GM19023 (cell line): ENCODE measurements at regions not wholly inside any gene's neighbourhood (a gene's known extent, or its start where the extent isn't known, plus 50 kb on each side); places are given as distances from the start of the nearest gene placed in this dataset.
"Not testable (repeated sequence)": the region's sequence is repeated elsewhere in the genome, so short reads cannot be mapped to it uniquely, and the experiment has no call there.

Source experiments
- ATAC-seq: cut with Tn5 transposase; IDR thresholded peaks from one replicate; pipeline ENCODE4 v1.9.1; 2021; ENCODE audit warnings: mild to moderate bottlenecking, moderate library complexity; ENCODE audit not compliant: unreplicated experiment

DNA sequence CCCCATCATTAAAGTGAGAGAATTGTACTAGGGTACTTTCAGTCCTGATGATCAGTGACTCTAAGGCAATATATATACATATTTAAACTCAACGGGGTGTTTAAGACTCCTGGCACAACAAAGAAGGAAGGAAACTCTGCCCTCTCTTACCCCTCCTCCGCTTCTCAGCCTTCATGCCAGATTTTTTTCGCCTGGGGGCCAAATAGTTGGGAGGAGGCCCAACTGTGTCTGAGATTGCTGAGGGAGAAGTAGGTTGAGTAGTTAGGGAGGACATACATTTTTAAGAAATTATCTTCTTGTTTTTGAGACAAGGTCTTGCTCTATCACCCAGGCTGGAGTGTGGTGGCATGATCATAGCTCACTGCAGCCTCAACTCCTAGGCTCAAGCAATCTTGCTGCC, 127.7 kb upstream of the SHB start:
- ATAC-seq: no peak

- ATAC-seq: no peak
Observed at GRCh38 chr9:38195737-38196161, 126.7 kb upstream of the SHB start.

DNA sequence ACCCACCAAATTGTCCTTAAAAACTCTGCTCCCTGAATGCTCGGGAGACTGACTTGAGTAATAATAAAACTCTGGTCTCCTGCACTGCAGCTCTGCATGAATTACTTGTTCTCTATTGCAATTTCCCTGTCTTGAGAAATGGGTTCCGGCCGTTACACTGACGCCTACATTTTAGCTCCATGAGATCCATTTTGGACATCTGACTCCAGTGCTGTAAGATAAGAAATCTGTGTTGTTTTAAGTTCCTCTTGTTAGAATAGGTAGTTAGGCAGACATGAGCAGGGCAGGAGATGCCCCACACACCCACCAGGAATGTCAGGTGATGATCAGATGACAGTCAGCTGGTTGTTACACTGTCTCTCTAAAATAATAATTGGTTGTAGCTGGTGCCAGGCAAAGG, 125.8 kb upstream of the SHB start:
- no peak for ATAC-seq

- no peak for ATAC-seq
Observed at GRCh38 chr9:38192731-38193265, 123.8 kb upstream of the SHB start.

- no peak for ATAC-seq
Observed at GRCh38 chr9:38186404-38187115, 117.5 kb upstream of the SHB start.

- ATAC-seq: no peak
Observed at GRCh38 chr9:38185647-38186403, 116.8 kb upstream of the SHB start.

DNA sequence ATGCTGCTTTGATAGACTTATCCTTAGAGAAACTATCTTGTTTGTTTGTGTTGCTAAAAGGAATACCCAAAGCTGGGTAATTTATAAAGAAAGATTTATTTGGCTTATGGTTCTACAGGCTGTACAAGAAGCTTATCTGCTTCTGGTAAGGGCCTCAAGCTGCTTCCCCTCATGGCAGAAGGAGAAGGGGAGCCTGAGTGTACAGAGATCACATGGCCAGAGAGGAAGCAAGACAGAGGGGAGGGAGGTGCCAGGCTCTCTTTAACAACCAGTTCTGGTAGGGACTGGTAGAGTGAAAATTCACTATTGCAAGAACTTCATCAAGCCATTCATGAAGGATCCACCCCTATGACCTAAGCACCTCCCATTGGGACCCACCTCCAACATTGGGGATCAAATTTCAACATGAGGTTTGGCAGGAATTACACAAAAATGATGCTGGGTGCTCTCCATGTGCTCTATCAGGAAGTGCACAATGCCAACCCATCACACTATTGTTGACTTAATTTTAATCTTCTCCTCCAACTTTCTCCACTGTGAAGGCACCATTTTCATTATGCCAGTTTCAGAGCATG, 115.1 kb upstream of the SHB start:
- no peak for ATAC-seq

- ATAC-seq: no peak
Observed at GRCh38 chr9:38182321-38182720, 113.3 kb upstream of the SHB start.

GRCh38 chr9:38181866-38182265, 112.8 kb upstream of the SHB start:
- ATAC-seq: no peak

DNA sequence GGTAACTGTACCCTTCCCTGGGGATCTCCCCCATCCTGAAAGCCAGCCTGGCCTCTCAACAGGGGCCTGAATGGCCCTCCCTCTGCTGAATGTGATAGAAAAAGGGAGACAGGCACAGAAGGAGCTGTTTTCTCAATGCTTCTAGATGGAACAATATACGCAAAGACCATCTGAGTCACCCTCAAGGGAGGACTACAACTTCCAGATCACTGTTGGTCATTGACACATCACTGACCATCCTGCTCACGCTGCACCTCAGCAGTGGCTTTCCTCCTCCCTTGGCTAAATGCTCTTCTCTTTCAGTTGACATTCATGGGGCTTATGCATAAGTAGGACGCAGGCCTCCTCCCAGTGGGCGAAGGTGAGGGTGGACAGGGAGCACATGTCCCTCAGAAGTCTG, 112.2 kb upstream of the SHB start:
- no peak for ATAC-seq

DNA sequence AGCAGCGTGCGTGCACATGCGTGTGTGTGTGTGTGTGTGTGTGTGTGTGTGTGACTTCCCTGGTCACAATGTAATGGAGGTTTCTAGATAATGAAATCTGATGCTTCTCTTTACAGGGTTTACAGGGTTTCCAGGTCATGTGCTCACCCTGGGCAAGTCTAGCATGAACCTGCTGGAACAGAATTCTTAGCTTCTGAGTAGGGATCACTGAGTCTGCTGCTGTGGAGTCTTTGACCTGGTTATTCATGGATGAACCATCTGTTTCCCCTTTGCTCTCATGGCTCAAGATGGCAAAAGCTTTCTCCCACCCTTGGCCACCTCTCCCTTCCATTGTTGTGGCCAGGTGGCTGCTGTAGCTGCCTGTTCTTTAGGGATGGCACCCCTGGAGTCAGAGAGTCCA, 111.6 kb upstream of the SHB start:
- no peak for ATAC-seq

- no peak for ATAC-seq
Observed at GRCh38 chr9:38179965-38180364, 110.9 kb upstream of the SHB start.

- ATAC-seq: no peak
Observed at GRCh38 chr9:38178237-38178636, 109.2 kb upstream of the SHB start.

DNA sequence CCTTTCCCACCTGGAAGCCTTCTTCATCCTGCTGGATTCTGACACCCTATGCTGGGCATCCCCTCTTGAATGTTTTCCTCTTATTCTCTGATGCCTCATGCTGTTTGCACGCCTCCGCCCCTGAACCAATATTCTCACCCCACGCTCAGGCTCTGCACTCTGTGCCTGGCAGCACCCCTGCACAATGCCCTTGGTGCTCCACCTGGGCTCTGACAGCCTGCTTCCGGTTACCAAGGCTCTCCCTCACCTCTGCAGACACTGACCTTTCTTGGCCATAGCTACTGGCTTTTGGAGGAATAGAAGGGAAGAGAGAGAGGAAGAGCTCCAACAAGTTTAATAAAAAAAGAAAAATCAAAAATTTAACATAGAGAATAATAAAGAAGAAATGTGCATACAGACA, 108.7 kb upstream of the SHB start:
- no peak for ATAC-seq

- no peak for ATAC-seq
Observed at GRCh38 chr9:38176251-38176650, 107.2 kb upstream of the SHB start.

DNA sequence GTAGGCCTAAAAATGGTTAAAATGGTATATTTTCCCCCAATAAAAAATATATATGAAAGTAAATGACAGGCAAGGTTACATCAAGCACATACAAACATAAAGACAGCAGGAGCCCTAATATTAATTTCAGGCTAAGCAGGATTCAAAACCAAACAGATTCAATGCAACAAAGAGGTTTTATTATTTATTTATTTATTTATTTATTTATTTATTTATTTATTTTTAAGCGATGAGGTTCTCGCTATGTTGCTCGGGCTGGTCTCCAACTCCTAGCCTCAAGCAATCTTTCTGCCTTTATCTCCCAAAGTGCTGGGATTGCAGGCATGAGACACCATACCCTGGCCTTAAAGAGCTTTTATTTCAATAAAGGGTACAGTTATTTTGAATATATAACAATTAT, 106.4 kb upstream of the SHB start:
- no peak for ATAC-seq

GRCh38 chr9:38172586-38172985, 103.6 kb upstream of the SHB start:
- ATAC-seq: no peak

DNA sequence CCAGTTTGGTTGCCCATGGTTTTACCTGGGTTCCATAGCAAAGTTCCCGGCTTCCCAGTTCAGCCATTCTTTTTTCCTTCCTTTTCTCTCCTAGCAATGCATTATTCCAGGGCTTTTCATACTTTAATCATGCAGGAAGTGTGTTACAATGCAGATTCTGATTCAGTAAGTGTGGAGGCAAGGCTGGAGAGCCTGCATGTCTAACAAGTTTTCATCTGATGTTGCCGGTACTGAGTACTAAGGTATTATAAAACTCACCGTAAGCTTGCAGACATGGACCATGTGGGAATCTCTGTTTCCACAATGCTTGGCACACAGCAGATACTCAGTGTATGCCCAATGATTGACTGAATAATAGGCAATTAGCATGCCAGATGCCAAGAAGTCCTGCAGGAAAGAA, 102.9 kb upstream of the SHB start:
- ATAC-seq: no peak

DNA sequence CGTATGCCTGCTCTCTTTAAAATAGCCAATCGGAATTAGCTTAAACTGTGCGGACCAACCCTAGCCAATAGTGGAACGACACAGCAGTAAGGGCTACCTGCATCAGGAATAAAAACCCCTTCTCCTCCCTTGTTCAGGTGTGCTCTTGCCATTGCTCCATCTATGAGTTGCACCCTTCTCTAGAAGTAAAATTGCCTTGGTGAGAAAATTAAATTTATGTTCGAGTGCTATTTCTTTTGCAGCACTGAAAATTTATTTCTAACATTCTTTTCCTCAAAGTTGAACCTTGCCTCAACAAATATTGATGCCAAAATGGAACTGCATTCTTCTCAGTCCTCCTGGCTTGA, 102.5 kb upstream of the SHB start:
- no peak for ATAC-seq

DNA sequence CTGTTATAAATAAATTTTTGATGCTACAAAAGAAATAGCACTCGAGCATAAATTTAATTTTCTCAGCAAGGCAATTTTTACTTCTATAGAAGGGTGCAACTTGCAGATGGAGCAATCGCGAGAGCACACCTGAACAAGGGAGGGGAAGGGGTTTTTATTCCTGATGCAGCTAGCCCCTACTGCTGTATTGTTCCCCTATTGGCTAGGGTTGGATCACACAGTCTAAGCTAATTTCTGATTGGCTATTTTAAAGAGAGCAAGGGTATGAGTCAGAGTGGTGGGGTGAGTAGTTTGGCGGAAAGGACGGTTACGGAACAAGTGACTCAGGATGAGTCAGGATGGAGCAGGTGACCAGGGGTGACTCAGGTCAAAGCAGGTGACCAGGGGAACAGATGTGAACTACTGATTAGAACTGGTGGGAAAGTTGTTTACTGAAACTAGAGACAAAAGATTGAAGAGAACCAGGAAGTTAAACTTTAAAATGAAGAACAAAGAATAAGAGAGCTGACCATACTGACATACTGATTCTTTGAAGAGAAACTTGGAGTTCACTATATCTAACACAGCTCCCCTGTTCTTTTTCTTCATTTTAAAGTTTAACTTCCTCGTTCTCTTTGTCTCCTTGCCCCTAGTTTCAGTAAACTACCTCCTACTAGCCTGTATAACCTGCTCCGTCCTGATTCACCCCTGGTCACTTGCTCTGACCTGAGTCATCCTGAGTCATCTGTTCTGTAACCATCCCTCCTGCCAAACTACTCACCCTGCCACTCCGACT, 101.9 kb upstream of the SHB start:
- not testable (repeated sequence) for ATAC-seq

- not testable (repeated sequence) for ATAC-seq
Observed at GRCh38 chr9:38170155-38170554, 101.1 kb upstream of the SHB start.
